ENCODE measurements at regions not wholly inside any gene's neighbourhood (a gene's known extent, or its start where the extent isn't known, plus 50 kb on each side); places are given as distances from the start of the nearest gene placed in this dataset.

- no peak for TF ChIP-seq NFIC (IDR thresholded peaks at IDR 0.05)
- no peak for TF ChIP-seq TAF1 (IDR thresholded peaks at IDR 0.05; ENCODE audit: low read depth)
- no peak for TF ChIP-seq RAD21 (IDR thresholded peaks at IDR 0.05; ENCODE audit: low read depth)
- no peak for TF ChIP-seq ZBTB7A (IDR thresholded peaks at IDR 0.05; ENCODE audit: low read depth)
- TF ChIP-seq REST (IDR thresholded peaks at IDR 0.05; ENCODE audit: low read depth) = no peak
- TF ChIP-seq CREB1 (IDR thresholded peaks at IDR 0.05; ENCODE audit: low read depth) = no peak
- no peak for TF ChIP-seq EP300 (IDR thresholded peaks at IDR 0.05; ENCODE audit: borderline replicate concordance)
- TF ChIP-seq YY1 (IDR thresholded peaks at IDR 0.05; ENCODE audit: low read depth) = no peak
- no peak for TF ChIP-seq TCF12 (IDR thresholded peaks at IDR 0.05; ENCODE audit: low read depth)
Observed at GRCh38 chr20:41913146-41913545, 295.0 kb upstream of the CHD6 start.
